ENCODE measurements at regions not wholly inside any gene's neighbourhood (a gene's known extent, or its start where the extent isn't known, plus 50 kb on each side); places are given as distances from the start of the nearest gene placed in this dataset.

DNA sequence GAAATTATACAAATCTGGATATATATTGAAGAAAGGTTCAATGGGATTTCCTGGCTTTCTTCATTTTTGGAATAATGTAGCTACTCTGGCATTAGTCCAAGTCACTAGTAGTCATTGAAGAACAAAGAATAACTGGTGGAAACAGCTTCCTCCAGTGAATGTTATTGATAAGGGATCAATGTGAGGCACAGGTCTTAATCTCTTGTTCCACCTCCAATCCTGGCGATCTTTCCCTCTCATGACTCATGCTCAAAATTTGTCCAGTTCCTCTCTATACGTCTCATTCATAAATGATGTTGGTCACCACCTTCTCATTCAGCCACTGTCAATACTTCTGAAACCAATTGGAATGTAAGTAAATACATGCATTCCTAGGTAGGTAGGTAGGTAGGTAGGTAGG, 185.0 kb upstream of the BMP2 start:
- TF ChIP-seq, protein P1, sequence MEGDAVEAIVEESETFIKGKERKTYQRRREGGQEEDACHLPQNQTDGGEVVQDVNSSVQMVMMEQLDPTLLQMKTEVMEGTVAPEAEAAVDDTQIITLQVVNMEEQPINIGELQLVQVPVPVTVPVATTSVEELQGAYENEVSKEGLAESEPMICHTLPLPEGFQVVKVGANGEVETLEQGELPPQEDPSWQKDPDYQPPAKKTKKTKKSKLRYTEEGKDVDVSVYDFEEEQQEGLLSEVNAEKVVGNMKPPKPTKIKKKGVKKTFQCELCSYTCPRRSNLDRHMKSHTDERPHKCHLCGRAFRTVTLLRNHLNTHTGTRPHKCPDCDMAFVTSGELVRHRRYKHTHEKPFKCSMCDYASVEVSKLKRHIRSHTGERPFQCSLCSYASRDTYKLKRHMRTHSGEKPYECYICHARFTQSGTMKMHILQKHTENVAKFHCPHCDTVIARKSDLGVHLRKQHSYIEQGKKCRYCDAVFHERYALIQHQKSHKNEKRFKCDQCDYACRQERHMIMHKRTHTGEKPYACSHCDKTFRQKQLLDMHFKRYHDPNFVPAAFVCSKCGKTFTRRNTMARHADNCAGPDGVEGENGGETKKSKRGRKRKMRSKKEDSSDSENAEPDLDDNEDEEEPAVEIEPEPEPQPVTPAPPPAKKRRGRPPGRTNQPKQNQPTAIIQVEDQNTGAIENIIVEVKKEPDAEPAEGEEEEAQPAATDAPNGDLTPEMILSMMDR (IDR thresholded peaks at IDR 0.05; ENCODE audit: low read depth, low read length): no peak
- no peak overlapping the region for H3K4me3 ChIP-seq (ENCODE audit: low read depth, low read length)

DNA sequence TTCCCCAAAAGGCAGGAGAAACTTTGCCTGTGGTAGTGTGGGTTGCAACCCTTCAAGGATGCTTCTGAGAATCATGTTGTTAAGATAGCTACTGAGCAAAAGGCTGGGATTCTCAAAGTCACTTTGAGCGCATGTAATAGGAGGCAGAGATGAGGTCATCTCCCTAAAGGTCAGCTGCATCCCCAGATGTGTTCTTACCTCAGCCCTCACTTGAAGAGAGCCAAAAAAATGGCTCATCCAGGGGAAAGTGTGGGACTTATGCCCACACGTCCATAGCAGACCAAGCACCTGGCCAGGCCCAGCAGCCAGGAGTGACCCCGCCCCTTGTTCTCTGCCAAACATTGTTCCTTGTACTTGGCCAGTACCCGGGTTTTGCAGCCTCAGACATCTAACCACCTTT, 187.0 kb upstream of the BMP2 start:
- TF ChIP-seq, protein P1 (IDR thresholded peaks at IDR 0.05; ENCODE audit: low read depth, low read length): no peak
- no peak overlapping the region for H3K4me3 ChIP-seq (ENCODE audit: low read depth, low read length)

DNA sequence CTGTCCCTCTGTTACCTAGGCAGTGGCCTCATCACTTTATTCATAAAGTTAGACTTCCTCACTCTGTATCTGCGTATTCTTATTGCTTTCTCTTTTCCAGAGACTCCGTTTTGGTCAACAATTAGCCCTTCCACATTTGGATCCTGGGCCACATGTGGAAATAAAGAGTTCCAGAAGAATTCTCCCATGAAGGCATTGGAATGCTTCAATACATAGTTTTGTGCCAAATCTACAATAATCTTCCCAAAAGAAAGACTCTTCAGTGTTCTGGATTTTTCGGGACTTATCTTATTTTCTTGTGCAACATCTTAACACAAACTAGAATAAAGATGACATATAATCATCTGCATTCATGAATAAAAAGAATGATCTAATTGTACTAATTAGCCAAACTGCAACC, 187.7 kb upstream of the BMP2 start:
- TF ChIP-seq, protein P1 (IDR thresholded peaks at IDR 0.05; ENCODE audit: low read depth, low read length): no peak
- H3K4me3 ChIP-seq (ENCODE audit: low read depth, low read length): no peak overlapping the region

DNA sequence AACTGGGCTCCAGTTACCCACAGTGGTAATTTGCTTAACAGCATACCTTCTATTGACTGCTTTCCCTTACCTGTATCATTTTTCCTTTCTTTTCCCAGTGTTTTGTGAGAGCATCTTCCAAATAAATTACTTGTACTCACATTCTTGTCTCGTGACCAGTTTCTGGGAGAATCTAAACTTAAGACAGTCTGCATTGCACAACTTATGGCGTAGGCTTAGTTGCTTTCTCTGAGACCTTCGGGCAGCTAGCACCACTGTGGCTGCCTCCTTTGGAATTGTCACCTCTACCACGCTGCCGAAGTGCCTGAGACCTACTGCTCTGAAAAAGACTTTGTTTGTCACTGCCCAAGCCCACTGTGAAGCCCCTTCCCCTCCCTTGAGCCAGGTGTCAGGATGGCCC, 188.1 kb upstream of the BMP2 start:
- H3K4me3 ChIP-seq (ENCODE audit: low read depth, low read length): no peak overlapping the region
- TF ChIP-seq, protein P1 (IDR thresholded peaks at IDR 0.05; ENCODE audit: low read depth, low read length): no peak

DNA sequence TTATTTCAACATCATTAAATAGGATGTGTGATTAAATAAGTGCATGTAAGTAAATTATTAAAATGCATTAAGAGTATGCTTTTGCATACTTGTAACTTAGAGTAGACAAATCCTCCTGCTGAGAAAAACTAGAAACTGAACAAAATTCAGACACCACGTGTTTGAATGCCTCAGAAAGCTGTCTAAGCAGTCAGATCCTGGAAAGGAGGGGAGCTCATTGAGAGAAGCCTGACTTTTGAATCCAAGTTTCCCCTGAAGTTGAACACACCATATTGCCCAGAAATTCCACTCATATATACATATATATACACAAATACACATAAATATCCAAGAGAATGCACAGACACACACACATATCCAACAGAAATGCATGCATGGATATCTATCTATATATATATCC, 190.0 kb upstream of the BMP2 start:
- H3K4me3 ChIP-seq (ENCODE audit: low read depth, low read length): no peak overlapping the region
- TF ChIP-seq, protein P1 (IDR thresholded peaks at IDR 0.05; ENCODE audit: low read depth, low read length): no peak

DNA sequence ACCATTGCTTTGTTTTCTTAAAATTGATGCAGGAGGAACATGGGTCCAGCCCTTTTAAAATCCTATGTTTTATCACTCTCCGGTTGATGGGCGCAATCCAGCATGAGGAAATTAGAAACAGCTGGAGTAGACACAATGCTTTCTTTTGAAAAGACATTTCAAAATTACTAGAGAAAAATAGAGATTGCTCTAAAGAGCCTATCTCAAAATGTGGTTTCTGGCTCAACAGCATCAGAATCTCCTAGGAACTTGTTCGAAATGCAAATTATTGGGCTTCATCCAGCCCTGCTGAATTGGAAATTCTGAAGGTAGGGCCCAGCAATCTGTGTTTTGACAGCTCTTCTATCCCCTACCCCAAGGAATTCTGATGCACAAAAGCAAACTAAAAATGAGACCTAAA, 190.8 kb upstream of the BMP2 start:
- TF ChIP-seq, protein P1 (IDR thresholded peaks at IDR 0.05; ENCODE audit: low read depth, low read length): no peak
- H3K4me3 ChIP-seq (ENCODE audit: low read depth, low read length): no peak overlapping the region

DNA sequence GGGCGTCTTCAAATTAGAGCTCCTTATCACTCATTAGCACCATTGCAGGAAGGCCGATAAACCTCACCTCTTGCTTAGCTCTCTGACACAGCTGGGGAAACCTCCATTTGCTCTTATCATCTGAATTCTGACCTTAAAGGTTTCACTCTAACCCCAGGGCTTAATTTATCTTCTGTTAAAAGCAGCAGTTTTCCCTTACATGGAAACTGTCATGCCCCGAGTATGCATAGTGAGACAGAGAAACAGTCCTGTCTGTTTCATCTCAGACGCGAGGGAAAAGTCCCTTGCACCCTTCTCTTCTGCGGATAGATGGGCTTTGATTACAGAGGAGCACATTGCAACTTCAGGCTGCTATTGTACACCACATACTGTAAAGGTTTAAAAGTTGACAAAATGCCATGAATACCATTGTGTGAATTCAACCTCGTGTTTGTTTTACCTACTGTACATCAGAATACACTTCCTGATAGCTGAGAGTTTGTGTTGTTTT, 191.5 kb upstream of the BMP2 start:
- peak overlapping the region; percentile 5 for H3K4me3 ChIP-seq (ENCODE audit: low read depth, low read length)
- TF ChIP-seq, protein P1 (IDR thresholded peaks at IDR 0.05; ENCODE audit: low read depth, low read length): no peak

All from WI38 (cell line).